C1 segment of cervical spinal cord (tissue), 14 donors: ENCODE measurements at regions not wholly inside any gene's neighbourhood (a gene's known extent, or its start where the extent isn't known, plus 50 kb on each side); places are given as distances from the start of the nearest gene placed in this dataset.
"Not testable (repeated sequence)": the region's sequence is repeated elsewhere in the genome, so short reads cannot be mapped to it uniquely, and the experiment has no call there.

ENCODE experiments used
- DNase-seq, 14 donors: peaks; one replicate each; lab custom pipeline; 2025; lab: John Stamatoyannopoulos, UW

GRCh38 chr9:89929315-89929672 lies 324.5 kb downstream of the GADD45G start:
- DNase-seq = no peak

- no peak for DNase-seq
Observed at GRCh38 chr9:89929673-89930480, 325.1 kb downstream of the GADD45G start.

- DNase-seq = no peak
Observed at GRCh38 chr9:89933578-89933977, 328.8 kb downstream of the GADD45G start.

- peak in 1 of 14 donors; percentile 22 for DNase-seq
Observed at GRCh38 chr9:89935115-89935514, 330.3 kb downstream of the GADD45G start.

GRCh38 chr9:89935801-89936200 lies 331.0 kb downstream of the GADD45G start:
- peak in 1 of 14 donors; percentile 28 for DNase-seq

- no peak for DNase-seq
Observed at GRCh38 chr9:89937051-89937450, 332.2 kb downstream of the GADD45G start.

GRCh38 chr9:89939181-89939580 lies 334.4 kb downstream of the GADD45G start:
- DNase-seq = no peak

- no peak for DNase-seq
Observed at GRCh38 chr9:89939626-89940292, 334.9 kb downstream of the GADD45G start.

- no peak for DNase-seq
Observed at GRCh38 chr9:89940625-89941024, 335.8 kb downstream of the GADD45G start.

- DNase-seq = no peak
Observed at GRCh38 chr9:89941875-89942274, 337.1 kb downstream of the GADD45G start.

- no peak for DNase-seq
Observed at GRCh38 chr9:89942643-89943042, 337.8 kb downstream of the GADD45G start.

- no peak for DNase-seq
Observed at GRCh38 chr9:89943309-89943708, 338.5 kb downstream of the GADD45G start.

GRCh38 chr9:89943728-89944127 lies 338.9 kb downstream of the GADD45G start:
- no peak for DNase-seq

- DNase-seq = no peak
Observed at GRCh38 chr9:89945133-89945532, 340.3 kb downstream of the GADD45G start.

- DNase-seq = no peak
Observed at GRCh38 chr9:89946741-89947140, 341.9 kb downstream of the GADD45G start.

- DNase-seq = no peak
Observed at GRCh38 chr9:89949111-89949510, 344.3 kb downstream of the GADD45G start.

GRCh38 chr9:89951675-89952074 lies 346.9 kb downstream of the GADD45G start:
- no peak for DNase-seq

- no peak for DNase-seq
Observed at GRCh38 chr9:89952401-89952800, 347.6 kb downstream of the GADD45G start.

- not testable (repeated sequence) for DNase-seq
Observed at GRCh38 chr9:89953263-89953662, 348.5 kb downstream of the GADD45G start.

GRCh38 chr9:89953824-89954615 lies 349.2 kb downstream of the GADD45G start:
- DNase-seq = peak in 1 of 14 donors; percentile 38

GRCh38 chr9:89955144-89955543 lies 350.3 kb downstream of the GADD45G start:
- no peak for DNase-seq

- no peak for DNase-seq
Observed at GRCh38 chr9:89955626-89956025, 350.8 kb downstream of the GADD45G start.
